ENCODE measurements at regions not wholly inside any gene's neighbourhood (a gene's known extent, or its start where the extent isn't known, plus 50 kb on each side); places are given as distances from the start of the nearest gene placed in this dataset.

DNA sequence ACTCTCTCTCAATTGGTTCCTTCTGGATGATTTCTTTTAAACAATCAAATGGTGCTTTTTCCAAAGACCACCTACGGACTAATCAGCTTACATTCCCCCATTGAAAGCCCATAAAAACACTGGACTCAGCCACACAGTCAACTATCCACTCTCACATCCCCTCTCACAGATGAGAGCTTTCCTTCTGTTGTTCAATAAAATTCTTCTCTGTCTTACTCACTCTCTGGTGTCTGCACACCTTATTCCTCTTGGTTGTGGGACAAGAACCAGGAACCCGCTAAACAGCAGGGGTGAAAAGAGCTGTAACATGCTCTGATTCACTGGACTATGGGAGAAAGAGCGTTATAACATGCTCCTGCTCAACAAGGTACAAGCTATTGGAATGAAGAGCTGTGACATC is 2896.2 kb downstream of the PCDH9 start:
- TF ChIP-seq, protein P1, sequence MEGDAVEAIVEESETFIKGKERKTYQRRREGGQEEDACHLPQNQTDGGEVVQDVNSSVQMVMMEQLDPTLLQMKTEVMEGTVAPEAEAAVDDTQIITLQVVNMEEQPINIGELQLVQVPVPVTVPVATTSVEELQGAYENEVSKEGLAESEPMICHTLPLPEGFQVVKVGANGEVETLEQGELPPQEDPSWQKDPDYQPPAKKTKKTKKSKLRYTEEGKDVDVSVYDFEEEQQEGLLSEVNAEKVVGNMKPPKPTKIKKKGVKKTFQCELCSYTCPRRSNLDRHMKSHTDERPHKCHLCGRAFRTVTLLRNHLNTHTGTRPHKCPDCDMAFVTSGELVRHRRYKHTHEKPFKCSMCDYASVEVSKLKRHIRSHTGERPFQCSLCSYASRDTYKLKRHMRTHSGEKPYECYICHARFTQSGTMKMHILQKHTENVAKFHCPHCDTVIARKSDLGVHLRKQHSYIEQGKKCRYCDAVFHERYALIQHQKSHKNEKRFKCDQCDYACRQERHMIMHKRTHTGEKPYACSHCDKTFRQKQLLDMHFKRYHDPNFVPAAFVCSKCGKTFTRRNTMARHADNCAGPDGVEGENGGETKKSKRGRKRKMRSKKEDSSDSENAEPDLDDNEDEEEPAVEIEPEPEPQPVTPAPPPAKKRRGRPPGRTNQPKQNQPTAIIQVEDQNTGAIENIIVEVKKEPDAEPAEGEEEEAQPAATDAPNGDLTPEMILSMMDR (IDR thresholded peaks at IDR 0.05) = no peak
- no peak for TF ChIP-seq POLR2A (IDR thresholded peaks at IDR 0.05)
